GM12874 (cell line): ENCODE measurements at regions not wholly inside any gene's neighbourhood (a gene's known extent, or its start where the extent isn't known, plus 50 kb on each side); places are given as distances from the start of the nearest gene placed in this dataset.
A peak's percentile ranks its signal among the peaks of the same experiment; 100 is the strongest.

Source experiments
- CTCF ChIP-seq: IDR thresholded peaks from 2 replicates; pipeline ENCODE4 v1.5.1; 2011; ENCODE audit warnings: low read depth, mild to moderate bottlenecking, control low read depth, low read length, moderate library complexity; ENCODE audit not compliant: insufficient read depth

GRCh38 chr6:12232339-12232738, 57.8 kb upstream of the EDN1 start:
- TF ChIP-seq CTCF = no peak

GRCh38 chr6:12232821-12233220, 57.3 kb upstream of the EDN1 start:
- TF ChIP-seq CTCF = no peak

GRCh38 chr6:12233693-12234571, 56.2 kb upstream of the EDN1 start:
- TF ChIP-seq CTCF = peak; percentile 47; the same call in 1 of the 2 replicates

GRCh38 chr6:12235341-12235740, 54.8 kb upstream of the EDN1 start:
- TF ChIP-seq CTCF = no peak

- TF ChIP-seq CTCF = no peak
Observed at GRCh38 chr6:12238219-12238618, 51.9 kb upstream of the EDN1 start.
